Upper lobe of left lung (tissue), 6 donors: ENCODE measurements at regions not wholly inside any gene's neighbourhood (a gene's known extent, or its start where the extent isn't known, plus 50 kb on each side); places are given as distances from the start of the nearest gene placed in this dataset.

Experiments
- ATAC-seq, 2 donors: fragments of 200-7000 bp; cut with Tn5 transposase; one replicate each; pipeline ENCODE4 v1.9.1; 2022; ENCODE audit warnings: mild to moderate bottlenecking in 2 of 2, moderate library complexity in 2 of 2; ENCODE audit not compliant: low FRiP score in 2 of 2
- DNase-seq, 2 donors: peaks; one replicate each; pipeline ENCODE4 v3.0.0-alpha.2; 2019 to 2020
- H3K27ac ChIP-seq, 4 donors: fragments of 200-600 bp; sonication (generic); one replicate each; pipeline ENCODE4 v1.5.1; 2016 to 2019
- H3K27me3 ChIP-seq, 4 donors: fragments of 200-600 bp; sonication (generic); one replicate each; pipeline ENCODE4 v1.5.1; 2017 to 2019
- H3K36me3 ChIP-seq, 4 donors: fragments of 200-600 bp; sonication (generic); one replicate each; pipeline ENCODE4 v1.5.1; 2016 to 2019
- H3K4me1 ChIP-seq, 4 donors: fragments of 200-600 bp; sonication (generic); one replicate each; pipeline ENCODE4 v1.5.1; 2018 to 2019
- H3K4me3 ChIP-seq, 4 donors: fragments of 200-600 bp; sonication (generic); one replicate each; pipeline ENCODE4 v1.5.1; 2017 to 2019; ENCODE audit warnings: mild to moderate bottlenecking in 2 of 4, moderate library complexity in 1 of 4
- H3K9me3 ChIP-seq, 4 donors: fragments of 200-600 bp; sonication (generic); one replicate each; pipeline ENCODE4 v1.5.1; 2018 to 2019
- EP300 ChIP-seq, 4 donors: sonication (generic); formaldehyde crosslinking; IDR thresholded peaks; one replicate each; pipeline ENCODE4 v1.5.1; 2017; ENCODE audit warnings: antibody characterized with exemption in 4 of 4, control low read depth in 2 of 4
- POLR2A ChIP-seq, 4 donors: fragments of 450-650 bp; IDR thresholded peaks; one replicate each; pipeline ENCODE4 v1.5.1; 2016 to 2017; ENCODE audit warnings: antibody characterized with exemption in 4 of 4, mild to moderate bottlenecking in 2 of 4
- POLR2AphosphoS5 ChIP-seq, 2 donors: sonication (generic); formaldehyde crosslinking; IDR thresholded peaks; one replicate each; pipeline ENCODE4 v1.5.1; 2017; ENCODE audit warnings: antibody characterized with exemption in 2 of 2
- WGBS, 2 donors: methylation state at CpG; one replicate each; pipeline ENCODE4 v1.1.5; 2017 to 2018; 5-methylcytosine and 5-hydroxymethylcytosine counted together
- TF ChIP-seq, protein P1 (sequence below), 6 experiments: fragments of 450-650 bp in 4 of 6; fragments of 200-600 bp in 2 of 6; sonication (generic) in 2 of 6; IDR thresholded peaks; one replicate each; pipeline ENCODE4 v1.5.1; 2016 to 2019; ENCODE audit warnings: antibody characterized with exemption in 6 of 6
- donor health status: DM: no; HTN: no; CAD: no; lungs with moderate emphysema.
- donor health status: DM: no; HTN: yes; CAD: no; lungs with severe emphysema.

DNA sequence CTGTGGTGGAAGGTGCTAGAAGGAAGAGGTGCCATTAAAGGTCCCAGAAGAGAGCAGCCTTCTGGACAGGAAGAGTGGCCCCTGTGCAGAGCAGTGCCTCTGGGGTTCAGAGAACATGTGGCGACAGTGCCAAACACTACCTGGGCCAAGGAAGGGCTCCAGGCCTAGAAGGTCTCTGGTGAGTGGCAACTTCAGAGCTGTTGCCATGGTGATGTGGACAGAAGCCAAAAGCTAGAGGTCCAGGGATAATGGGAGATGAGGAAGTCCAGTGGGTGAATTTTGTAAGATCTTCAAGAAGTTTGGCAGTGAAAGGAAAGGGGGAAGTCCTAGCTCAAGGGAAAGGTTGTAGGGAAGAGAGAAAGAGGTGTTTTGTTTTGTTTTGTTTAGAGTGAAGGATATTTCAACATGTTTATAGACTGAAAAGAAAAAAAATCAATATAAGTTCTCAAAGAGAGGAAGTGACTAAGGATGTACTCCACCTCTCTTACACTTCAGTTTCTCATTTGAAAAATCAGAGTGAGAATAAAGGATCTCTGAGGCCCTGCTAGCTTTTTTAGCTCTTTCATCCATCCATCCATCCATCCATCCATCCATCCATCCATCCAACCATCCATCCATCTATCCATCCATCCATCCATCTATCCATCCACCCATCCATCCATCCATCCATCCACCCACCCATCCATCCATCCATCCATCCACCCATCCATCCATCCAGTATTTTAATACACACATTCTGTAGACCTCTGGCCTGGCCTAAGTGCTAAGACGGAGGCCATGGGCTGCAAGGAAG is 77.1 kb upstream of the DUSP5 start:
- peaks cover 7 to 17% (median 11%) of the 10 kb centered on the region in 4 donors for H3K4me1 ChIP-seq
- no peak overlapping the region for H3K4me3 ChIP-seq
- H3K27me3 ChIP-seq, result no peaks in the 10 kb centered on the region
- H3K36me3 ChIP-seq, result no peaks in the 10 kb centered on the region
- WGBS, 2 donors, result 80 to 87% methylated on average over 2 of the region's 2 CpGs
- TF ChIP-seq POLR2A (IDR thresholded peaks at IDR 0.05) (no peak), EP300 (IDR thresholded peaks at IDR 0.05) (no peak), POLR2AphosphoS5 (IDR thresholded peaks at IDR 0.05) (no peak)
- TF ChIP-seq, protein P1, sequence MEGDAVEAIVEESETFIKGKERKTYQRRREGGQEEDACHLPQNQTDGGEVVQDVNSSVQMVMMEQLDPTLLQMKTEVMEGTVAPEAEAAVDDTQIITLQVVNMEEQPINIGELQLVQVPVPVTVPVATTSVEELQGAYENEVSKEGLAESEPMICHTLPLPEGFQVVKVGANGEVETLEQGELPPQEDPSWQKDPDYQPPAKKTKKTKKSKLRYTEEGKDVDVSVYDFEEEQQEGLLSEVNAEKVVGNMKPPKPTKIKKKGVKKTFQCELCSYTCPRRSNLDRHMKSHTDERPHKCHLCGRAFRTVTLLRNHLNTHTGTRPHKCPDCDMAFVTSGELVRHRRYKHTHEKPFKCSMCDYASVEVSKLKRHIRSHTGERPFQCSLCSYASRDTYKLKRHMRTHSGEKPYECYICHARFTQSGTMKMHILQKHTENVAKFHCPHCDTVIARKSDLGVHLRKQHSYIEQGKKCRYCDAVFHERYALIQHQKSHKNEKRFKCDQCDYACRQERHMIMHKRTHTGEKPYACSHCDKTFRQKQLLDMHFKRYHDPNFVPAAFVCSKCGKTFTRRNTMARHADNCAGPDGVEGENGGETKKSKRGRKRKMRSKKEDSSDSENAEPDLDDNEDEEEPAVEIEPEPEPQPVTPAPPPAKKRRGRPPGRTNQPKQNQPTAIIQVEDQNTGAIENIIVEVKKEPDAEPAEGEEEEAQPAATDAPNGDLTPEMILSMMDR (IDR thresholded peaks at IDR 0.05), result no peak
- DNase-seq (peak in 1 of 2 donors; percentile 77), ATAC-seq (peak in 1 of 2 donors; percentile 43)
- H3K27ac ChIP-seq, result no peak overlapping the region
- H3K9me3 ChIP-seq, result no peaks in the 10 kb centered on the region

DNA sequence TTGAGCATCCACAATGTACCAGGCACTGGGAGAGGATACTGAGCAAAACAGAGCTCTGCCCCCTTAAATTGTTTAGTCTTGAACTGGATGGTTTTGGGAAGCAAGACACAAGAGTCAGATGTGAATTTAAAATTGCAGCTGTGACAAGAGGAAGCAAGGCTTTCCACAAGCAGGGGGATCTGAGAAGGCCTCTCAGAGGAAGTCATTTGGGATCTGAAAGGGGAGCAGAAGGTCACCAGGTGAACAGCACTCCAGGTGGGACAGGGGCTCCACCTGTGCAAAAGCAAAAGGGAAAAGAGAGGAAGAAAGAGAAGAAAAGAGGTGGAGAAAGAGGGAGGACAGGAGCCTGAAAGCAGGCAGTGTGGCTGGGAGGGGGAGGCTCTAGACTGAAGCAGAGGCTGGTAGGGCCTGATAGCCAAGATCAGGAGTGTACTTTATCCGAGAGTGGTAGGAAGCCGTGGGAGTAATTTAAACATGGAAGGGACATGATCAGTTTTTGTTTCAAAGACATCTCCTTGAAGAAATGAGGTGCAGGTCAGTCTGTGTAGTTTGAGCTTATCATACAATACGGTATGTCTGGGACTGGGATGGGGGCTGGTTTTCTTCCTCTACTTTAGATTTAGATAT is 76.1 kb upstream of the DUSP5 start:
- TF ChIP-seq POLR2A (IDR thresholded peaks at IDR 0.05) (no peak), POLR2AphosphoS5 (IDR thresholded peaks at IDR 0.05) (no peak), EP300 (IDR thresholded peaks at IDR 0.05) (no peak)
- TF ChIP-seq, protein P1 (IDR thresholded peaks at IDR 0.05), result no peak
- DNase-seq (no peak), ATAC-seq (no peak)
- Histone ChIP-seq H3K9me3 (no peaks in the 10 kb centered on the region), H3K27ac (no peak overlapping the region), H3K4me3 (no peak overlapping the region), H3K4me1 (peaks cover 8 to 26% (median 11%) of the 10 kb centered on the region in 4 donors), H3K27me3 (no peaks in the 10 kb centered on the region), H3K36me3 (no peaks in the 10 kb centered on the region)
- 67 to 71% methylated on average over 3 of the region's 3 CpGs for WGBS, 2 donors

DNA sequence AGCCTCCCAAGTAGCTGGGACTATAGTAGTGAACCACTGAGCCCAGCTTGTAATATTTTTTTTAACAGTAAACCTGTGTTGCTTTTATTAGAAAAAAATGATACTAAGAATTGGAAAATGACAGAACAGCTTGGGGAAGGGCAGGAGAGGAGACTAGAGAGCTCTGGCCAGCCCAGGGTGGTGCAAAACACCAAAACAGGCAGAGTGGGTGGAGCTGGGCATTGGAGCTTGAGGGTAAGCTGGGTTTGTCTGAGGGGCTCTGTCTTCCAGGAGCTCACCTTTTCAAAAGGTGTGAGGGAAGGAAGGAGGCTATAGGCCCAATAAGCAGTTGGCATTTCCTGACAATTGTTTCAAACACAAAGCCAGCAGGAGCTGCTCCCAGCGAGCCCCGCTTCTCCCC is 75.2 kb upstream of the DUSP5 start:
- H3K9me3 ChIP-seq, result no peaks in the 10 kb centered on the region
- no peak overlapping the region for H3K4me3 ChIP-seq
- no peak for ATAC-seq
- WGBS, 2 donors, result 78 to 100% methylated on average over 2 of the region's 2 CpGs
- peaks cover 5 to 25% (median 10%) of the 10 kb centered on the region in 4 donors for H3K4me1 ChIP-seq
- H3K27ac ChIP-seq, result no peak overlapping the region
- no peak for DNase-seq
- TF ChIP-seq, protein P1 (IDR thresholded peaks at IDR 0.05), result no peak
- TF ChIP-seq EP300 (IDR thresholded peaks at IDR 0.05) (no peak), POLR2A (IDR thresholded peaks at IDR 0.05) (no peak)
- H3K36me3 ChIP-seq, result no peaks in the 10 kb centered on the region
- no peaks in the 10 kb centered on the region for H3K27me3 ChIP-seq

- ATAC-seq (peak in 1 of 2 donors; percentile 36), DNase-seq (peak in 1 of 2 donors; percentile 34)
- WGBS, 2 donors, result 65 to 80% methylated on average over 6 of the region's 6 CpGs
- Histone ChIP-seq H3K9me3 (no peaks in the 10 kb centered on the region), H3K4me3 (no peak overlapping the region), H3K27me3 (no peaks in the 10 kb centered on the region), H3K36me3 (no peaks in the 10 kb centered on the region), H3K4me1 (peaks cover 4 to 25% (median 10%) of the 10 kb centered on the region in 4 donors), H3K27ac (peak overlapping the region in 1 of 4 donors; percentile 7)
- no peak for TF ChIP-seq EP300 (IDR thresholded peaks at IDR 0.05)
- no peak for TF ChIP-seq POLR2A (IDR thresholded peaks at IDR 0.05)
- TF ChIP-seq, protein P1 (IDR thresholded peaks at IDR 0.05), result no peak
- no peak for TF ChIP-seq POLR2AphosphoS5 (IDR thresholded peaks at IDR 0.05)
Observed at GRCh38 chr10:110423650-110424049, 74.1 kb upstream of the DUSP5 start.
